B cell (primary cell): ENCODE measurements at regions not wholly inside any gene's neighbourhood (a gene's known extent, or its start where the extent isn't known, plus 50 kb on each side); places are given as distances from the start of the nearest gene placed in this dataset.

Experiments used
- ATAC-seq: fragments of 200-7000 bp; cut with Tn5 transposase; one replicate; pipeline ENCODE4 v1.10.0; 2021; ENCODE audit warnings: low read depth, mild to moderate bottlenecking, moderate number of reproducible peaks, moderate library complexity
- CTCF ChIA-PET: fragments of 350-600 bp; sonication (Branson Sonifier 250); formaldehyde crosslinking; loops from one replicate; lab custom pipeline; 2021; ENCODE audit warnings: antibody characterized with exemption, inconsistent platforms; lab: Charles Lee
- POLR2A ChIA-PET: fragments of 350-600 bp; sonication (Branson Sonifier 250); formaldehyde crosslinking; loops from one replicate; lab custom pipeline; 2021; ENCODE audit warnings: antibody characterized with exemption; lab: Charles Lee
- DNase-seq: peaks from one replicate; pipeline ENCODE4 v3.0.0; 2013
- H2AFZ ChIP-seq: 2 replicates; pipeline ENCODE4 v1.6.1; 2012; ENCODE audit warnings: mild to moderate bottlenecking, low read depth, low read length; ENCODE audit not compliant: insufficient read depth, poor library complexity, severe bottlenecking
- H3K27ac ChIP-seq, 2 donors: 1 replicate in 1 of 2; 2 replicates in 1 of 2; pipeline ENCODE4 v1.5.1; 2012 to 2013; ENCODE audit warnings: low read length in 2 of 2, mild to moderate bottlenecking in 2 of 2, moderate library complexity in 1 of 2
- H3K27me3 ChIP-seq, 4 experiments: fragments of 200-600 bp in 1 of 4; sonication (generic) in 1 of 4; replicated peaks in 1 of 4; 1 replicate in 2 of 4; 2 replicates in 2 of 4; pipeline versions ENCODE4 v1.6.1 to v1.7.0; 2013 to 2016; ENCODE audit warnings: low read length in 3 of 4, mild to moderate bottlenecking in 2 of 4, mixed read lengths in 1 of 4, moderate library complexity in 1 of 4; ENCODE audit not compliant: insufficient read depth in 4 of 4, control insufficient read depth in 3 of 4; ENCODE audit errors: control extremely low read depth in 1 of 4
- H3K36me3 ChIP-seq, 2 experiments: replicated peaks in 1 of 2; 1 replicate in 1 of 2; 2 replicates in 1 of 2; pipeline versions ENCODE4 v1.6.1 to v1.7.1; 2013; ENCODE audit warnings: low read length in 1 of 2; ENCODE audit not compliant: insufficient read depth in 2 of 2, control insufficient read depth in 1 of 2; ENCODE audit errors: control extremely low read depth in 1 of 2, extremely low read depth in 1 of 2
- H3K4me1 ChIP-seq, 2 donors: fragments of 200-600 bp in 1 of 2; sonication (generic) in 1 of 2; 1 replicate in 1 of 2; 2 replicates in 1 of 2; pipeline versions ENCODE4 v1.5.1 to v1.6.1; 2013 to 2017; ENCODE audit warnings: low read length in 2 of 2; ENCODE audit not compliant: control insufficient read depth in 2 of 2, insufficient read depth in 2 of 2
- H3K4me2 ChIP-seq: replicated peaks from 2 replicates; pipeline ENCODE3; 2012; ENCODE audit warnings: mild to moderate bottlenecking, low read depth, low read length; ENCODE audit not compliant: poor library complexity, severe bottlenecking
- H3K4me3 ChIP-seq, 5 experiments: fragments of 200-600 bp in 1 of 5; sonication (generic) in 1 of 5; 1 replicate in 3 of 5; 2 replicates in 2 of 5; pipeline versions ENCODE4 v1.5.1 to v1.7.0; 2011 to 2016; ENCODE audit warnings: low read length in 4 of 5, mild to moderate bottlenecking in 4 of 5, low read depth in 2 of 5, control low read depth in 1 of 5, moderate library complexity in 1 of 5; ENCODE audit not compliant: insufficient read depth in 1 of 5; ENCODE audit errors: control extremely low read depth in 1 of 5, extremely low read depth in 1 of 5
- H3K79me2 ChIP-seq: fragments of 200-600 bp; sonication (generic); one replicate; pipeline ENCODE4 v1.6.0; 2016; ENCODE audit warnings: low read length; ENCODE audit not compliant: control insufficient read depth, insufficient read depth
- H3K9ac ChIP-seq: fragments of 200-600 bp; sonication (generic); 2 replicates; pipeline ENCODE4 v1.6.1; 2017; ENCODE audit warnings: mild to moderate bottlenecking, low read length, moderate library complexity
- H3K9me3 ChIP-seq, 3 donors: one replicate each; pipeline versions ENCODE4 v1.6.1 to v1.7.1; 2013; ENCODE audit warnings: low read length in 2 of 3; ENCODE audit not compliant: control insufficient read depth in 2 of 3, insufficient read depth in 1 of 3; ENCODE audit errors: control extremely low read depth in 1 of 3
- H4K20me1 ChIP-seq: 2 replicates; pipeline ENCODE4 v1.6.0; 2012; ENCODE audit warnings: mild to moderate bottlenecking, low read length; ENCODE audit not compliant: insufficient read depth, control insufficient read depth, poor library complexity, severe bottlenecking
- H3K27ac Mint-ChIP-seq: one replicate; pipeline ENCODE4 v1.8.0; 2021; ENCODE audit warnings: mixed read lengths
- H3K27me3 Mint-ChIP-seq: one replicate; pipeline ENCODE4 v1.8.0; 2021; ENCODE audit warnings: mixed read lengths
- H3K4me1 Mint-ChIP-seq: one replicate; pipeline ENCODE4 v1.8.0; 2021; ENCODE audit warnings: mixed read lengths
- H3K4me3 Mint-ChIP-seq: one replicate; pipeline ENCODE4 v1.8.0; 2021; ENCODE audit warnings: mixed read lengths
- H3K9me3 Mint-ChIP-seq: one replicate; pipeline ENCODE4 v1.8.0; 2022; ENCODE audit warnings: mixed read lengths; ENCODE audit not compliant: insufficient read depth
- CTCF ChIP-seq: fragments of 200-600 bp; IDR thresholded peaks from one replicate; pipeline ENCODE4 v1.8.0; 2022; ENCODE audit warnings: antibody characterized with exemption, mild to moderate bottlenecking
- EZH2 ChIP-seq: IDR thresholded peaks from 2 replicates; pipeline ENCODE4 v1.6.1; 2012; ENCODE audit warnings: borderline replicate concordance, low read depth, mild to moderate bottlenecking, moderate library complexity, low read length; ENCODE audit not compliant: insufficient read depth, poor library complexity, severe bottlenecking
- WGBS: methylation state at CpG from one replicate; pipeline ENCODE4 v1.1.5; 2013; ENCODE audit warnings: missing lambda C conversion rate; ENCODE audit not compliant: insufficient coverage; 5-methylcytosine and 5-hydroxymethylcytosine counted together
- intact Hi-C: fragments of 100-400 bp; cut with micrococcal nuclease; formaldehyde crosslinking; loops from one replicate; pipeline ENCODE4 v1.10.0; 2022

GRCh38 chr13:111045170-111045569, 69.9 kb upstream of the ARHGEF7 start:
- WGBS, result 92% methylated on average over 10 of the region's 10 CpGs
- H3K27ac Mint-ChIP-seq, result no peak overlapping the region

More at GRCh38 chr13:111045170-111045569, 69.9 kb upstream of the ARHGEF7 start:
- Histone ChIP-seq H3K4me1 (peaks cover 3 to 8% of the 10 kb centered on the region in 2 donors), H3K79me2 (no peaks in the 10 kb centered on the region), H3K4me3 (no peak overlapping the region), H4K20me1 (no peaks in the 10 kb centered on the region), H3K9me3 (peaks cover 0 to 2% (median 0%) of the 10 kb centered on the region in 3 donors), H3K36me3 (no peaks in the 10 kb centered on the region), H3K9ac (no peak overlapping the region), H3K4me2 (no peak overlapping the region), H2AFZ (no peak overlapping the region), H3K27me3 (no peaks in the 10 kb centered on the region), H3K27ac (no peak overlapping the region)
- CTCF ChIA-PET, result no interaction called here
- no peak overlapping the region for H3K4me3 Mint-ChIP-seq
- peaks cover 20% of the 10 kb centered on the region for H3K4me1 Mint-ChIP-seq
- ATAC-seq, result no peak
- no peaks in the 10 kb centered on the region for H3K9me3 Mint-ChIP-seq
- H3K27me3 Mint-ChIP-seq, result peaks cover 14% of the 10 kb centered on the region
- DNase-seq, result no peak
- POLR2A ChIA-PET, result no interaction called here
- intact Hi-C loops, result no loop called here
- TF ChIP-seq CTCF (no peak), EZH2 (no peak)
